ENCODE measurements at regions not wholly inside any gene's neighbourhood (a gene's known extent, or its start where the extent isn't known, plus 50 kb on each side); places are given as distances from the start of the nearest gene placed in this dataset.

DNA sequence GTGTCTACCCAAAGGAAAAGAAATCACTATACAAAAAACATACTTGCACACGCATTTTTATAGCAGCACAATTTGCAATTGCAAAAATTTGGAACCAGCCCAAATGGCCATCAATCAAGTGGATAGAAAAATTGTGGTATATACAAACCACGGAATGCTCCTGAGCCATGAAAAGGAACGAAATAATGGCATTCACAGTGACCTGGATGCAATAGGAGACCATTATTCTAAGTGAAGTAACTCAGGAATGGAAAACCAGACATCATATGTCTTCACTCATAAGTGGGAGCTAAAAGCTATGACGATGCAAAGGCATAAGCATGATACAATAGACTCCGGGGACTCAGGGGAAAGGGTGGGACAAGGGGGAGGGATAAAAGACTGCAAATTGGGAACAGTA lies 78.4 kb downstream of the ENC1 start:
- TF ChIP-seq, protein P1, sequence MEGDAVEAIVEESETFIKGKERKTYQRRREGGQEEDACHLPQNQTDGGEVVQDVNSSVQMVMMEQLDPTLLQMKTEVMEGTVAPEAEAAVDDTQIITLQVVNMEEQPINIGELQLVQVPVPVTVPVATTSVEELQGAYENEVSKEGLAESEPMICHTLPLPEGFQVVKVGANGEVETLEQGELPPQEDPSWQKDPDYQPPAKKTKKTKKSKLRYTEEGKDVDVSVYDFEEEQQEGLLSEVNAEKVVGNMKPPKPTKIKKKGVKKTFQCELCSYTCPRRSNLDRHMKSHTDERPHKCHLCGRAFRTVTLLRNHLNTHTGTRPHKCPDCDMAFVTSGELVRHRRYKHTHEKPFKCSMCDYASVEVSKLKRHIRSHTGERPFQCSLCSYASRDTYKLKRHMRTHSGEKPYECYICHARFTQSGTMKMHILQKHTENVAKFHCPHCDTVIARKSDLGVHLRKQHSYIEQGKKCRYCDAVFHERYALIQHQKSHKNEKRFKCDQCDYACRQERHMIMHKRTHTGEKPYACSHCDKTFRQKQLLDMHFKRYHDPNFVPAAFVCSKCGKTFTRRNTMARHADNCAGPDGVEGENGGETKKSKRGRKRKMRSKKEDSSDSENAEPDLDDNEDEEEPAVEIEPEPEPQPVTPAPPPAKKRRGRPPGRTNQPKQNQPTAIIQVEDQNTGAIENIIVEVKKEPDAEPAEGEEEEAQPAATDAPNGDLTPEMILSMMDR (IDR thresholded peaks at IDR 0.05): no peak
- no peak for TF ChIP-seq POLR2A (IDR thresholded peaks at IDR 0.05)
